K562 (cell line): ENCODE measurements at regions not wholly inside any gene's neighbourhood (a gene's known extent, or its start where the extent isn't known, plus 50 kb on each side); places are given as distances from the start of the nearest gene placed in this dataset.

Source experiments
- ARID1B ChIP-seq: fragments of 450-650 bp; IDR thresholded peaks from 2 replicates; pipeline ENCODE4 v1.6.1; 2016; ENCODE audit warnings: antibody characterized with exemption, mild to moderate bottlenecking, inconsistent platforms
- ATF4 ChIP-seq: fragments of 450-650 bp; formaldehyde crosslinking; IDR thresholded peaks from 2 replicates; pipeline ENCODE4 v1.4.0; 2022; ENCODE audit warnings: mild to moderate bottlenecking, moderate library complexity
- CAMTA2 ChIP-seq: fragments of 250-450 bp; sonication (Bioruptor Pico); conservative IDR thresholded peaks from 2 replicates; pipeline ENCODE4 v1.5.1; 2022
- CCNT2 ChIP-seq: IDR thresholded peaks from 2 replicates; pipeline ENCODE4 v1.6.1; 2011; ENCODE audit warnings: borderline replicate concordance, low read depth, mild to moderate bottlenecking, moderate library complexity, mixed read lengths, low read length; ENCODE audit not compliant: insufficient read length; ENCODE audit errors: extremely low read depth
- CEBPG ChIP-seq, 3 experiments: fragments of 200-800 bp in 1 of 3; sonication (Bioruptor generic) in 1 of 3; sonication (generic) in 1 of 3; formaldehyde crosslinking in 1 of 3; IDR thresholded peaks in 2 of 3; conservative IDR thresholded peaks in 1 of 3; 2 replicates each; pipeline versions ENCODE4 v1.6.1 to v1.8.0; 2016 to 2022; ENCODE audit warnings: missing compliant biosample characterization in 2 of 3, missing genetic modification characterization in 2 of 3, mild to moderate bottlenecking in 1 of 3, missing genetic modification reagents in 1 of 3
- FOXK1 ChIP-seq: sonication (generic); formaldehyde crosslinking; IDR thresholded peaks from 2 replicates; pipeline ENCODE4 v1.8.0; 2022; ENCODE audit warnings: missing genetic modification reagents, mild to moderate bottlenecking, borderline replicate concordance
- NRF1 ChIP-seq, 2 experiments: fragments of 450-650 bp; IDR thresholded peaks in 1 of 2; conservative IDR thresholded peaks in 1 of 2; 2 replicates each; pipeline ENCODE4 v1.6.1; 2014; ENCODE audit warnings: mild to moderate bottlenecking in 2 of 2
- PHF8 ChIP-seq: fragments of 200-600 bp; sonication (generic); IDR thresholded peaks from 2 replicates; pipeline ENCODE4 v1.6.1; 2012; ENCODE audit warnings: mixed run types, mild to moderate bottlenecking, inconsistent platforms, low read length, moderate library complexity, borderline replicate concordance
- RBM22 ChIP-seq: fragments of 200-400 bp; formaldehyde crosslinking; IDR thresholded peaks from 2 replicates; pipeline ENCODE4 v1.6.1; 2018; ENCODE audit warnings: low read length, low read depth; ENCODE audit not compliant: poor library complexity, severe bottlenecking
- RFX7 ChIP-seq: fragments of 250-450 bp; sonication (Bioruptor Pico); IDR thresholded peaks from 2 replicates; pipeline ENCODE4 v1.5.1; 2021; ENCODE audit warnings: mild to moderate bottlenecking
- RNF2 ChIP-seq: sonication (generic); IDR thresholded peaks from 2 replicates; pipeline ENCODE4 v1.6.1; 2016
- SMARCA4 ChIP-seq: fragments of 450-650 bp; IDR thresholded peaks from 2 replicates; pipeline ENCODE4 v1.6.1; 2016
- SUPT5H ChIP-seq: fragments of 450-650 bp; IDR thresholded peaks from 2 replicates; pipeline ENCODE4 v1.6.1; 2016
- TARDBP ChIP-seq: fragments of 450-650 bp; IDR thresholded peaks from 2 replicates; pipeline ENCODE4 v1.6.1; 2016
- THRAP3 ChIP-seq: fragments of 450-650 bp; IDR thresholded peaks from 2 replicates; pipeline ENCODE4 v1.6.1; 2016; ENCODE audit warnings: mild to moderate bottlenecking, inconsistent platforms, borderline replicate concordance
- TOE1 ChIP-seq, 2 experiments: fragments of 450-650 bp in 1 of 2; sonication (generic) in 1 of 2; formaldehyde crosslinking in 1 of 2; IDR thresholded peaks; 2 replicates each; pipeline versions ENCODE4 v1.7.1 to v1.8.0; 2016 to 2022; ENCODE audit warnings: borderline replicate concordance in 2 of 2, mild to moderate bottlenecking in 2 of 2, antibody characterized with exemption in 1 of 2, inconsistent platforms in 1 of 2, low read depth in 1 of 2, missing genetic modification reagents in 1 of 2, moderate library complexity in 1 of 2
- XRCC5 ChIP-seq: fragments of 200-400 bp; formaldehyde crosslinking; IDR thresholded peaks from 2 replicates; pipeline ENCODE4 v1.6.1; 2017; ENCODE audit warnings: low read depth, mild to moderate bottlenecking, low read length
- ZNF24 ChIP-seq: fragments of 450-650 bp; IDR thresholded peaks from 2 replicates; pipeline ENCODE4 v1.6.1; 2016
- ZNF644 ChIP-seq: fragments of 200-800 bp; sonication (Bioruptor generic); IDR thresholded peaks from 2 replicates; pipeline ENCODE4 v1.6.1; 2016; ENCODE audit warnings: low read depth, missing genetic modification characterization, missing compliant biosample characterization
- TF ChIP-seq, protein P1 (sequence below): fragments of 250-450 bp; sonication (Bioruptor Pico); IDR thresholded peaks from 2 replicates; pipeline ENCODE4 v1.4.0; 2020; ENCODE audit warnings: borderline replicate concordance
- TF ChIP-seq, protein P2 (sequence below), 2 experiments: fragments of 150-350 bp in 1 of 2; IDR thresholded peaks; 2 replicates each; pipeline ENCODE4 v1.6.1; 2012 to 2016; ENCODE audit warnings: low read depth in 2 of 2, low read length in 2 of 2, mild to moderate bottlenecking in 1 of 2, moderate library complexity in 1 of 2

GRCh38 chr7:131107337-131108211 lies 220.1 kb upstream of the MKLN1 start (continued):
- 0 out of 2 replicates have a peak, but pooled peaks have one; percentile 6 for TF ChIP-seq CEBPG (CRISPR knock-in tag; IDR thresholded peaks at IDR 0.05)
- TF ChIP-seq CEBPG (tag; conservative IDR thresholded peaks at IDR 0.05 in 1 of 2, IDR thresholded peaks at IDR 0.05 in 1 of 2) = peak in 1 of 2 experiments; percentile 50; a peak in 1 of 4 replicates
- TF ChIP-seq CAMTA2 (CRISPR knock-in tag) = 0 out of 2 replicates have a peak, but pooled peaks have one; percentile 42
- peak; percentile 82; the same call in 1 of the 2 replicates for TF ChIP-seq ZNF24
- TF ChIP-seq, protein P1, sequence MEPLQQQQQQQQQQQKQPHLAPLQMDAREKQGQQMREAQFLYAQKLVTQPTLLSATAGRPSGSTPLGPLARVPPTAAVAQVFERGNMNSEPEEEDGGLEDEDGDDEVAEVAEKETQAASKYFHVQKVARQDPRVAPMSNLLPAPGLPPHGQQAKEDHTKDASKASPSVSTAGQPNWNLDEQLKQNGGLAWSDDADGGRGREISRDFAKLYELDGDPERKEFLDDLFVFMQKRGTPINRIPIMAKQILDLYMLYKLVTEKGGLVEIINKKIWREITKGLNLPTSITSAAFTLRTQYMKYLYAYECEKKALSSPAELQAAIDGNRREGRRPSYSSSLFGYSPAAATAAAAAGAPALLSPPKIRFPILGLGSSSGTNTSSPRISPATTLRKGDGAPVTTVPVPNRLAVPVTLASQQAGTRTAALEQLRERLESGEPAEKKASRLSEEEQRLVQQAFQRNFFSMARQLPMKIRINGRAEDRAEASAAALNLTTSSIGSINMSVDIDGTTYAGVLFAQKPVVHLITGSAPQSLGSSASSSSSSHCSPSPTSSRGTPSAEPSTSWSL (CRISPR knock-in tag) = no peak
- peak; percentile 61; the same call in 1 of the 2 replicates for TF ChIP-seq TARDBP
- peak; percentile 48 to 62 for TF ChIP-seq NRF1 (conservative IDR thresholded peaks at IDR 0.05 in 1 of 2, IDR thresholded peaks at IDR 0.05 in 1 of 2)
- TF ChIP-seq RBM22 = peak; percentile 33
- TF ChIP-seq FOXK1 (CRISPR knock-in tag) = peak; percentile 37; the same call in 1 of the 2 replicates
- peak; percentile 7; the same call in 1 of the 2 replicates for TF ChIP-seq ATF4
- peak; percentile 73; the same call in 1 of the 2 replicates for TF ChIP-seq RNF2
- 0 out of 2 replicates have a peak, but pooled peaks have one; percentile 30 for TF ChIP-seq SUPT5H
- TF ChIP-seq RFX7 (CRISPR knock-in tag) = no peak
- peak; percentile 57; the same call in 1 of the 2 replicates for TF ChIP-seq PHF8
- TF ChIP-seq CCNT2 = peak; percentile 45
- TF ChIP-seq TOE1 (IDR thresholded peaks at IDR 0.05; ENCODE audit: borderline replicate concordance) = peak; percentile 93
- no peak for TF ChIP-seq TOE1 (CRISPR knock-in tag; IDR thresholded peaks at IDR 0.05; ENCODE audit: borderline replicate concordance, low read depth)
- TF ChIP-seq, protein P2, sequence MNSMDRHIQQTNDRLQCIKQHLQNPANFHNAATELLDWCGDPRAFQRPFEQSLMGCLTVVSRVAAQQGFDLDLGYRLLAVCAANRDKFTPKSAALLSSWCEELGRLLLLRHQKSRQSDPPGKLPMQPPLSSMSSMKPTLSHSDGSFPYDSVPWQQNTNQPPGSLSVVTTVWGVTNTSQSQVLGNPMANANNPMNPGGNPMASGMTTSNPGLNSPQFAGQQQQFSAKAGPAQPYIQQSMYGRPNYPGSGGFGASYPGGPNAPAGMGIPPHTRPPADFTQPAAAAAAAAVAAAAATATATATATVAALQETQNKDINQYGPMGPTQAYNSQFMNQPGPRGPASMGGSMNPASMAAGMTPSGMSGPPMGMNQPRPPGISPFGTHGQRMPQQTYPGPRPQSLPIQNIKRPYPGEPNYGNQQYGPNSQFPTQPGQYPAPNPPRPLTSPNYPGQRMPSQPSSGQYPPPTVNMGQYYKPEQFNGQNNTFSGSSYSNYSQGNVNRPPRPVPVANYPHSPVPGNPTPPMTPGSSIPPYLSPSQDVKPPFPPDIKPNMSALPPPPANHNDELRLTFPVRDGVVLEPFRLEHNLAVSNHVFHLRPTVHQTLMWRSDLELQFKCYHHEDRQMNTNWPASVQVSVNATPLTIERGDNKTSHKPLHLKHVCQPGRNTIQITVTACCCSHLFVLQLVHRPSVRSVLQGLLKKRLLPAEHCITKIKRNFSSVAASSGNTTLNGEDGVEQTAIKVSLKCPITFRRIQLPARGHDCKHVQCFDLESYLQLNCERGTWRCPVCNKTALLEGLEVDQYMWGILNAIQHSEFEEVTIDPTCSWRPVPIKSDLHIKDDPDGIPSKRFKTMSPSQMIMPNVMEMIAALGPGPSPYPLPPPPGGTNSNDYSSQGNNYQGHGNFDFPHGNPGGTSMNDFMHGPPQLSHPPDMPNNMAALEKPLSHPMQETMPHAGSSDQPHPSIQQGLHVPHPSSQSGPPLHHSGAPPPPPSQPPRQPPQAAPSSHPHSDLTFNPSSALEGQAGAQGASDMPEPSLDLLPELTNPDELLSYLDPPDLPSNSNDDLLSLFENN (IDR thresholded peaks at IDR 0.05; ENCODE audit: low read depth in 2 of 2, low read length in 2 of 2) = no peak
- no peak for TF ChIP-seq ZNF644
- no peak for TF ChIP-seq THRAP3
- TF ChIP-seq SMARCA4 = 0 out of 2 replicates have a peak, but pooled peaks have one; percentile 37
- TF ChIP-seq ARID1B = 0 out of 2 replicates have a peak, but pooled peaks have one; percentile 13
- 0 out of 2 replicates have a peak, but pooled peaks have one; percentile 11 for TF ChIP-seq XRCC5
